GM12864 (cell line): ENCODE measurements at regions not wholly inside any gene's neighbourhood (a gene's known extent, or its start where the extent isn't known, plus 50 kb on each side); places are given as distances from the start of the nearest gene placed in this dataset.

Experiments
- DNase-seq: peaks from one replicate; pipeline ENCODE4 v3.0.0-alpha.2; 2011; ENCODE audit warnings: low read depth
- H3K4me3 ChIP-seq: 2 replicates; pipeline ENCODE4 v1.5.1; 2011; ENCODE audit warnings: mild to moderate bottlenecking, low read depth, low read length, control low read depth
- CTCF ChIP-seq: IDR thresholded peaks from 2 replicates; pipeline ENCODE4 v1.5.1; 2011; ENCODE audit warnings: low read depth, mild to moderate bottlenecking, moderate library complexity, low read length, control low read depth, inconsistent platforms; ENCODE audit errors: missing control alignments

- no peak for TF ChIP-seq CTCF
- DNase-seq: no peak
- no peak overlapping the region for H3K4me3 ChIP-seq
Observed at GRCh38 chr5:110055302-110055701, 365.6 kb downstream of the MAN2A1 start.

GRCh38 chr5:110056580-110057114 is 366.9 kb downstream of the MAN2A1 start:
- TF ChIP-seq CTCF: no peak
- DNase-seq: no peak
- no peak overlapping the region for H3K4me3 ChIP-seq

DNA sequence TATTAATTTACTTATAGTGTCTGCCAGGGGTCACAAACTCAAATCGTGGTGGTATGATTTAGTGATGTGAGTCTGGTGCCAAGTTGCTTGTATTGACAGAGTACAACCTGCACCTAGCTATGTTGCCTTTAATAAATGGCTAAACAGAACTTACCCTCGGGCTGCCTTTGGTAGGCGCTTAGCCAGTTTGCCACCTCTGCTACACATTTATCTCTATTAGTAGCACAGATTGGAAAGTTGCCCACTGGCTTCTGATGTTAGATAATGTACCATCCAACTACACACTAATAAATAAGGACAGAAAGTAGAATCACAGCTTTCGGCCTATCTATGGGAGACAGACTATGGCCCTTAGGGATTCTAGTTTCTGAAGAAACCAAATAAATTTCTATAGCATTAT is 368.4 kb downstream of the MAN2A1 start:
- no peak for TF ChIP-seq CTCF
- no peak overlapping the region for H3K4me3 ChIP-seq
- no peak for DNase-seq

DNA sequence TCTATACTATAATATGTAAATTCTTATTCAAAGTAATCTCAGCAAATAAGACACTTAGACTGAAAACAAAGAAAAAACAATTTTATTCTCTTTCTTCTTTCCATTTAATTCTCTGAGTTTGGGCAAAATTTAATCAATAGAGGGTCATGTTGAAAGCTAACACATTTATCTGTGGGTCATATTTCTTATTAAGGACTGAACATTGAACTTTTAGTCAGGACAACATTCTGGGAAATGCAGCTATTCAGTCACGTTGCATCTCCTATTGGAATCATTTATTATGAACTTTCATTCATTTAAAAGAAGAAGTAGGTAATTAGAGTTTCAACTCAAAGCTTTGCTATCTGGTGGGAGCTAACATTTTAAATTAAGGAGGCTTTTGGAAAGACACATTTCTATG is 372.5 kb downstream of the MAN2A1 start:
- no peak for DNase-seq
- H3K4me3 ChIP-seq: no peak overlapping the region
- TF ChIP-seq CTCF: no peak

DNA sequence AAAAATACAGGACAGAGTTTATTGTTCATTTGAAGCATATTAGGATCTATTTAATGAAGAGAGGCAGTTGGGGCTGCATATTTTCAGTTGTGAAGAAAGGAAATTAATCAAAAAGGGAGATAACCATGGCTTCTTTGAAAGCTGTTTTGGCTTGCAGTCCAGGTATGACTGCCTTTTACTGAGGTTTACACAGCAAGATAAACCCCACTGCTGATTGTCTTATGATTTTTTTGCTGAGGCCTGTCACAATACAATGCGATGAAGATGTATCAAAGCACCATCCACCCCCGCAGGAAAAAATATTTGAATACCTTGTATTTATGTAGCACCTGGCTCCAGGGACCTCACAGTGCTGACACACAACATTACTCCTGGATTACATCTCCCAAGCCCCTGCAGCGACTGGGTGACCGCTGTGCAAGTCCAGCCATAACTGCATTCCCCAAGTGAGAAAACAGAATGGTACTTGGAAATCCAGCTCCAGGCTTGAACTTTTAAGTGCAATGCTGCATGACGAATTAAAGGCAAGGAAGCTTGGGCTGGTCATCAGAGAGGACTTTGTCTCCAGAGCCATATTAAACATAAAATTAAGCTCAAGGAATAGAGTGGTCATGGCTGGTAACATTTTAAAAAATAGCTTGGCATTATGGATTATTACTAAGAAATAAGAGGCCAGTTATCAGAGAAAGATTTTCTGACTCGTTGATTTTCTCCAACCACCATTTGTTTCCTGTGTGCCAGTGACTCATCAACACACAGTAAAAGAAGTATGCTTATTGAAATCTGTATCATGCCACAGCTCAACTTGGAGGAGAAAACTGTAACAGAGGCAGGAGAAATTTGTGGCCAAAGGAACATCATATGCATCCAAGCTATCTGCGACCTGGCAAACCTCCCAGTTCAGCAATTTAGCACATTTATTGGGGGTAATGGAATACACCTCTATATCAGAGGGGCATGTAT is 374.2 kb downstream of the MAN2A1 start:
- H3K4me3 ChIP-seq: no peak overlapping the region
- no peak for DNase-seq
- no peak for TF ChIP-seq CTCF

GRCh38 chr5:110064603-110065268 is 375.0 kb downstream of the MAN2A1 start:
- no peak for TF ChIP-seq CTCF
- DNase-seq: no peak
- no peak overlapping the region for H3K4me3 ChIP-seq
